ENCODE measurements at regions not wholly inside any gene's neighbourhood (a gene's known extent, or its start where the extent isn't known, plus 50 kb on each side); places are given as distances from the start of the nearest gene placed in this dataset.

DNA sequence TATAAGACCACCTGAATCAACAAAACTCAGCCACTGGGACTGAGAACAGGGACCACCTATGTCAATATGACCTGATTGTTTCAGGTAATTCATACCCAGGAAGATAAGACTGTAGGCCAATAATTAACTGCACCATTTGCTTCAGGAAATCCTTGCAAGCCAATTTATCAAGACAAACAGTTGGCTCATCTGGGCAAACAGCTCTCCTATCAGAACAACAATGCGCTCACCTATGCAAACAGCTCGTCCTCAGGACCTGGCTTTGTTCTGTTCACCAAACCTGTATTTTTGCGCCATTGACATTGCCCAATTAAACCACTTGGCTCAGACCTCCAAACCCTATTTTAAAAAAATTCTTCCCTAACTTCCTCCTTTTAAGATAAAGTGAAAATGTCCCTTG is 92.3 kb upstream of the MARCHF11 start:
- TF ChIP-seq, protein P1, sequence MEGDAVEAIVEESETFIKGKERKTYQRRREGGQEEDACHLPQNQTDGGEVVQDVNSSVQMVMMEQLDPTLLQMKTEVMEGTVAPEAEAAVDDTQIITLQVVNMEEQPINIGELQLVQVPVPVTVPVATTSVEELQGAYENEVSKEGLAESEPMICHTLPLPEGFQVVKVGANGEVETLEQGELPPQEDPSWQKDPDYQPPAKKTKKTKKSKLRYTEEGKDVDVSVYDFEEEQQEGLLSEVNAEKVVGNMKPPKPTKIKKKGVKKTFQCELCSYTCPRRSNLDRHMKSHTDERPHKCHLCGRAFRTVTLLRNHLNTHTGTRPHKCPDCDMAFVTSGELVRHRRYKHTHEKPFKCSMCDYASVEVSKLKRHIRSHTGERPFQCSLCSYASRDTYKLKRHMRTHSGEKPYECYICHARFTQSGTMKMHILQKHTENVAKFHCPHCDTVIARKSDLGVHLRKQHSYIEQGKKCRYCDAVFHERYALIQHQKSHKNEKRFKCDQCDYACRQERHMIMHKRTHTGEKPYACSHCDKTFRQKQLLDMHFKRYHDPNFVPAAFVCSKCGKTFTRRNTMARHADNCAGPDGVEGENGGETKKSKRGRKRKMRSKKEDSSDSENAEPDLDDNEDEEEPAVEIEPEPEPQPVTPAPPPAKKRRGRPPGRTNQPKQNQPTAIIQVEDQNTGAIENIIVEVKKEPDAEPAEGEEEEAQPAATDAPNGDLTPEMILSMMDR (IDR thresholded peaks at IDR 0.05; ENCODE audit: unreplicated experiment): no peak
- DNase-seq (ENCODE audit: low spot score in 2 of 2, unreplicated experiment in 2 of 2): no peak
- Mint-ChIP-seq H3K27ac (no peak overlapping the region), H3K4me3 (no peak overlapping the region), H3K4me1 (no peaks in the 10 kb centered on the region), H3K27me3 (ENCODE audit: low read depth) (peaks cover 4% of the 10 kb centered on the region), H3K36me3 (no peaks in the 10 kb centered on the region), H3K9me3 (peaks cover 11% of the 10 kb centered on the region)

DNA sequence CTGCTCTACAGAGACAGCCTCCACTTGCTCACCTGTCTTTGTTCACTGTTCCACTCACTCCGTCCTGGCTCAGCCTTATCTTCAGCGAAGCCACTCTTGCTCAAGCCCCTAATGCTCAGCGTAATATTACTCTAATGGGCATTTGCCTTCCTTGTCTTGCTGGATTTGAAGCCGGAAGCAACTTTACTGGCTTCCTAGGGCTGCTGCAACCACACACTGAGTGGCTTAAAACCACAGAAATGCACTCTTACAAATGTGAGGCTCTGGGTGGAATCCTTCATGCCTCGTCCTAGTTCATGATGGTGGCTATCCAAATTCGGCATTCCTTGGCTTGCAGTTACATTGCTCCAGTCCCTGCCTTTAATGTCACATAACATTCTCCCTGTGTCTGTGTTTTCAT is 85.5 kb upstream of the MARCHF11 start:
- Mint-ChIP-seq H3K4me1 (no peaks in the 10 kb centered on the region), H3K27ac (no peak overlapping the region), H3K27me3 (ENCODE audit: low read depth) (peaks cover 10% of the 10 kb centered on the region), H3K36me3 (no peaks in the 10 kb centered on the region), H3K9me3 (no peaks in the 10 kb centered on the region), H3K4me3 (no peak overlapping the region)
- TF ChIP-seq, protein P1 (IDR thresholded peaks at IDR 0.05; ENCODE audit: unreplicated experiment): no peak
- DNase-seq (ENCODE audit: low spot score in 2 of 2, unreplicated experiment in 2 of 2): no peak

DNA sequence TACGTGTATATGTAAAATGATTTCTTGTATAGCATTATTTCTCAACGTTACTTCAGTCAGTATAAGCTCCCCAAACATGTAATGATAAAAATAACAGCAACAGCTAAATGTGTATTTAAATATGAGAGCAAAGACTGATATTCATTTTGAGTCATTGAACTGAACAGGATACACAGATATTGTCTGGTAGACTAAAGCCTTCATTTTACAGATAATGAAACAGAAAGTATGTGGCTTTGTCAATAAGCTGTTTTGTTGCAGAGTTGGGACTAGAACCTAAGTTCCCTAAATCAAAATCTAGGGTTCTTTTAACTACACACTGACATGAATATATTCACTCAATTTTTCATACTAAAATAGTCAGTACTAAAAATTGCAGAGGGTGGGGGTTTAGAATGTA is 80.4 kb upstream of the MARCHF11 start:
- TF ChIP-seq, protein P1 (IDR thresholded peaks at IDR 0.05; ENCODE audit: unreplicated experiment): no peak
- no peak overlapping the region for H3K4me3 Mint-ChIP-seq
- H3K36me3 Mint-ChIP-seq: no peaks in the 10 kb centered on the region
- peaks cover 6% of the 10 kb centered on the region for H3K27me3 Mint-ChIP-seq (ENCODE audit: low read depth)
- peaks cover 4% of the 10 kb centered on the region for H3K9me3 Mint-ChIP-seq
- no peaks in the 10 kb centered on the region for H3K4me1 Mint-ChIP-seq
- no peak overlapping the region for H3K27ac Mint-ChIP-seq
- no peak for DNase-seq (ENCODE audit: low spot score in 2 of 2, unreplicated experiment in 2 of 2)

DNA sequence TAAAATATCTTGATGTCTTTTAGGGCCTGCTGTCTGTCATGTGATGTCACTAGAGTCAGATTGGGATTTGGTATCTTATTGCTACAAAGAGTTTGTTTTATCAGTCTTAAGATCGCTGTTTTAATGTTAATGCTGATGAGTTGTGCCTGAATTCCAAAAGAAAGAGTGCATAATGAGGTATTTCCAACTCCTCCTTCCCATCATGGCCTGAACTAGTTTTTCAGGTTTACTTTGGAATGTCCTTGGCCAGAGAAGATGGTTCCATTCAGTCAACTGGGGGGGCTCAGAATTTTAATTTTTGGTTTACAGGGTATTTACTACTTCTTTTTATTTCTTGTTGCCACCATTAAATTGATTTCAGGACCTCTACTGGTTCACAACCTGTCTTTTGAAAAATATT is 74.3 kb upstream of the MARCHF11 start:
- H3K27ac Mint-ChIP-seq: no peak overlapping the region

DNA sequence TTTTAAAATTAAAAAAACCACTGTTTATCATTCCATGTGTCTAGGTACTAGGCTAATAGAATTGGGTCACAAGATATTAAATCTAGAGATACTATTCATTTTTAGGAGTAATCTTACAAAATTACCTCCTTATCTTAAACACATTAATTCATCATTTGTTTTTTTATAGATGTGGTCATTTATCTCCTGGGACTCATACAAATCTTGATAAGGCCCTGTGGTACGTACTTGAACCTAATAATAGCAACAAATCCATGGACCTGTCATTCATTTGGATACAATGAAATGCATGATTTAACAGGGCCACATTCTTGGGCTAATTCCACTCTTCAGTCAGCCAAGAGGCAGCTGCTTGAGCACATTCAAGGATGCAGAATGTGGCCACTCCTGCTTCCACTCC is 66.4 kb upstream of the MARCHF11 start:
- Mint-ChIP-seq H3K27me3 (ENCODE audit: low read depth) (peaks cover 13% of the 10 kb centered on the region), H3K4me1 (peaks cover 7% of the 10 kb centered on the region), H3K4me3 (no peak overlapping the region), H3K36me3 (no peaks in the 10 kb centered on the region), H3K27ac (no peak overlapping the region), H3K9me3 (peaks cover 8% of the 10 kb centered on the region)
- DNase-seq (ENCODE audit: low spot score in 2 of 2, unreplicated experiment in 2 of 2): no peak
- TF ChIP-seq, protein P1 (IDR thresholded peaks at IDR 0.05; ENCODE audit: unreplicated experiment): no peak

More for the DNA sequence above, 74.3 kb upstream of the MARCHF11 start:
- no peak for DNase-seq (ENCODE audit: low spot score in 2 of 2, unreplicated experiment in 2 of 2)
- TF ChIP-seq, protein P1 (IDR thresholded peaks at IDR 0.05; ENCODE audit: unreplicated experiment): no peak
- Mint-ChIP-seq H3K4me3 (no peak overlapping the region), H3K27me3 (ENCODE audit: low read depth) (no peaks in the 10 kb centered on the region), H3K9me3 (peaks cover 19% of the 10 kb centered on the region), H3K36me3 (peaks cover 3% of the 10 kb centered on the region), H3K4me1 (peaks cover 11% of the 10 kb centered on the region)

DNA sequence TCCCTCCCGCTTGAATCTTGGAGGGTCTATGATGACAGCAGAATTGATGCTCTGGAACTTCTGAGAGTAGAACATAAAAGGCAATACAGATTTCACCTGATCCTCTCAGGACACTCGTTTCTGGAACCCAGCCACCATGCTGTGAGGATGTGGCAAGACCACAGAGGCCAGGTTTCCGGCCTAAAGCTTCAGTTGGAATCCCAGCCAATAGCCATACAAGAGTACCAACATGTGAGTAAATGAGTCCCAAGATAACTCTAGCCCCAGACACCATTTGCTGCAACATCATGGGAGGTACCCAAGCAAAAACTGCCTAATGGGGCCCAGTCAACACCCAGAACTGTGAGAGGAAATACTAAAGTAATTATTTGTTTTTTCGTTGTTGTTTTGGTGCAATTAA is 65.7 kb upstream of the MARCHF11 start:
- H3K4me3 Mint-ChIP-seq: no peak overlapping the region
- TF ChIP-seq, protein P1 (IDR thresholded peaks at IDR 0.05; ENCODE audit: unreplicated experiment): no peak
- H3K9me3 Mint-ChIP-seq: peaks cover 8% of the 10 kb centered on the region
- DNase-seq (ENCODE audit: low spot score in 2 of 2, unreplicated experiment in 2 of 2): no peak
- H3K27ac Mint-ChIP-seq: no peak overlapping the region
- no peaks in the 10 kb centered on the region for H3K36me3 Mint-ChIP-seq
- peaks cover 7% of the 10 kb centered on the region for H3K4me1 Mint-ChIP-seq
- peaks cover 15% of the 10 kb centered on the region for H3K27me3 Mint-ChIP-seq (ENCODE audit: low read depth)

All from mesothelial cell of epicardium (in vitro differentiated cells).